ENCODE measurements at regions not wholly inside any gene's neighbourhood (a gene's known extent, or its start where the extent isn't known, plus 50 kb on each side); places are given as distances from the start of the nearest gene placed in this dataset.

- ATAC-seq (no peak), FAIRE-seq (no peak), DNase-seq (ENCODE audit: low read depth in 1 of 2, low spot score in 1 of 2) (no peak)
- H3K27ac ChIP-seq: no peak overlapping the region
- peaks cover 4% of the 10 kb centered on the region; the same call in 1 of the 3 replicates for H3K9me3 ChIP-seq
- H3K4me1 ChIP-seq: no peaks in the 10 kb centered on the region
- no peak overlapping the region for H3K4me3 ChIP-seq
- ChIA-PET CTCF (no interaction called here), POLR2A (no interaction called here)
- no peak overlapping the region for H3K4me2 ChIP-seq
- no peak for TF ChIP-seq HOXB13 (CRISPR knock-in tag; IDR thresholded peaks at IDR 0.05; ENCODE audit: low read depth)
- TF ChIP-seq MAZ (IDR thresholded peaks at IDR 0.05; ENCODE audit: borderline replicate concordance, low read depth, low read length): no peak
- no peak for TF ChIP-seq ZFP36 (IDR thresholded peaks at IDR 0.05; ENCODE audit: borderline replicate concordance, partially characterized antibody)
- TF ChIP-seq, protein P1, sequence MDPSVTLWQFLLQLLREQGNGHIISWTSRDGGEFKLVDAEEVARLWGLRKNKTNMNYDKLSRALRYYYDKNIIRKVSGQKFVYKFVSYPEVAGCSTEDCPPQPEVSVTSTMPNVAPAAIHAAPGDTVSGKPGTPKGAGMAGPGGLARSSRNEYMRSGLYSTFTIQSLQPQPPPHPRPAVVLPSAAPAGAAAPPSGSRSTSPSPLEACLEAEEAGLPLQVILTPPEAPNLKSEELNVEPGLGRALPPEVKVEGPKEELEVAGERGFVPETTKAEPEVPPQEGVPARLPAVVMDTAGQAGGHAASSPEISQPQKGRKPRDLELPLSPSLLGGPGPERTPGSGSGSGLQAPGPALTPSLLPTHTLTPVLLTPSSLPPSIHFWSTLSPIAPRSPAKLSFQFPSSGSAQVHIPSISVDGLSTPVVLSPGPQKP (IDR thresholded peaks at IDR 0.05; ENCODE audit: low read depth, low read length): no peak
- TF ChIP-seq E2F6 (IDR thresholded peaks at IDR 0.05; ENCODE audit: borderline replicate concordance, low read depth): no peak
- no peak for TF ChIP-seq SREBF2 (IDR thresholded peaks at IDR 0.05)
- no peak for TF ChIP-seq HOXB5 (CRISPR knock-in tag; IDR thresholded peaks at IDR 0.05)
- no peak for TF ChIP-seq ZNF302 (CRISPR knock-in tag; IDR thresholded peaks at IDR 0.05)
- no peak for TF ChIP-seq FOXS1 (CRISPR knock-in tag; IDR thresholded peaks at IDR 0.05)
- no peak for TF ChIP-seq EHMT2 (IDR thresholded peaks at IDR 0.05; ENCODE audit: low read depth)
- no peak for TF ChIP-seq RCOR1 (IDR thresholded peaks at IDR 0.05; ENCODE audit: low read depth, low read length)
- no peak for TF ChIP-seq RARB (CRISPR knock-in tag; IDR thresholded peaks at IDR 0.05)
- TF ChIP-seq RFX5 (IDR thresholded peaks at IDR 0.05): no peak
- TF ChIP-seq NPAS2 (CRISPR knock-in tag; IDR thresholded peaks at IDR 0.05; ENCODE audit: borderline replicate concordance): no peak
- no peak for TF ChIP-seq CHD4 (IDR thresholded peaks at IDR 0.05; ENCODE audit: borderline replicate concordance)
- TF ChIP-seq RNF2 (IDR thresholded peaks at IDR 0.05; ENCODE audit: borderline replicate concordance, low read depth): no peak
- TF ChIP-seq, protein P2, sequence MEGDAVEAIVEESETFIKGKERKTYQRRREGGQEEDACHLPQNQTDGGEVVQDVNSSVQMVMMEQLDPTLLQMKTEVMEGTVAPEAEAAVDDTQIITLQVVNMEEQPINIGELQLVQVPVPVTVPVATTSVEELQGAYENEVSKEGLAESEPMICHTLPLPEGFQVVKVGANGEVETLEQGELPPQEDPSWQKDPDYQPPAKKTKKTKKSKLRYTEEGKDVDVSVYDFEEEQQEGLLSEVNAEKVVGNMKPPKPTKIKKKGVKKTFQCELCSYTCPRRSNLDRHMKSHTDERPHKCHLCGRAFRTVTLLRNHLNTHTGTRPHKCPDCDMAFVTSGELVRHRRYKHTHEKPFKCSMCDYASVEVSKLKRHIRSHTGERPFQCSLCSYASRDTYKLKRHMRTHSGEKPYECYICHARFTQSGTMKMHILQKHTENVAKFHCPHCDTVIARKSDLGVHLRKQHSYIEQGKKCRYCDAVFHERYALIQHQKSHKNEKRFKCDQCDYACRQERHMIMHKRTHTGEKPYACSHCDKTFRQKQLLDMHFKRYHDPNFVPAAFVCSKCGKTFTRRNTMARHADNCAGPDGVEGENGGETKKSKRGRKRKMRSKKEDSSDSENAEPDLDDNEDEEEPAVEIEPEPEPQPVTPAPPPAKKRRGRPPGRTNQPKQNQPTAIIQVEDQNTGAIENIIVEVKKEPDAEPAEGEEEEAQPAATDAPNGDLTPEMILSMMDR (IDR thresholded peaks at IDR 0.05): no peak
Measured at GRCh38 chr2:234649951-234650350, 153.1 kb upstream of the ARL4C start.

GRCh38 chr2:234643407-234643806 lies 146.5 kb upstream of the ARL4C start:
- H3K4me3 ChIP-seq: no peak overlapping the region
- POLR2A ChIA-PET: no interaction called here
- 11% methylated on average over 2 of the region's 2 CpGs for WGBS (ENCODE audit: missing lambda C conversion rate)
- CTCF ChIA-PET: interaction anchor here (0.6 to 1.6 kb wide), 5 partner anchors 13 to 464 kb away, joined by 3 to 4 read pairs (median 3); no protein-coding TSS in a partner anchor
- no peak overlapping the region for H3K27ac ChIP-seq
- no peak for TF ChIP-seq NFE2L2 (conservative IDR thresholded peaks at IDR 0.05; ENCODE audit: low read length)
- TF ChIP-seq SREBF2 (IDR thresholded peaks at IDR 0.05): no peak
- TF ChIP-seq JUN (IDR thresholded peaks at IDR 0.05): no peak
- TF ChIP-seq NPAS2 (CRISPR knock-in tag; IDR thresholded peaks at IDR 0.05; ENCODE audit: borderline replicate concordance): no peak
- no peak for TF ChIP-seq REST (IDR thresholded peaks at IDR 0.05)
- TF ChIP-seq NR3C1 (IDR thresholded peaks at IDR 0.05): no peak
- TF ChIP-seq CEBPB (IDR thresholded peaks at IDR 0.05): no peak
- no peak for TF ChIP-seq TFCP2L1 (CRISPR knock-in tag; IDR thresholded peaks at IDR 0.05)
- TF ChIP-seq RNF2 (IDR thresholded peaks at IDR 0.05; ENCODE audit: borderline replicate concordance, low read depth): no peak
- no peak for TF ChIP-seq EHF (CRISPR knock-in tag; IDR thresholded peaks at IDR 0.05)
- no peak for TF ChIP-seq RAD21 (conservative IDR thresholded peaks at IDR 0.05 in 1 of 2, IDR thresholded peaks at IDR 0.05 in 1 of 2)
- TF ChIP-seq FOXS1 (CRISPR knock-in tag; IDR thresholded peaks at IDR 0.05): no peak
- no peak for TF ChIP-seq CHD2 (IDR thresholded peaks at IDR 0.05; ENCODE audit: low read length, partially characterized antibody)
- no peak for TF ChIP-seq POLR2AphosphoS2 (conservative IDR thresholded peaks at IDR 0.05; ENCODE audit: low read length)
- TF ChIP-seq RCOR1 (IDR thresholded peaks at IDR 0.05; ENCODE audit: low read depth, low read length): no peak
- TF ChIP-seq KDM1A (IDR thresholded peaks at IDR 0.05; ENCODE audit: low read depth): no peak
- peaks cover 32% of the 10 kb centered on the region for H3K9me3 ChIP-seq
- no peak overlapping the region for H3K4me2 ChIP-seq
- peaks cover 8% of the 10 kb centered on the region; the same call in 1 of the 3 replicates for H3K4me1 ChIP-seq
- ATAC-seq (no peak), FAIRE-seq (no peak), DNase-seq (ENCODE audit: low read depth in 1 of 2, low spot score in 1 of 2) (no peak)
